HL-60 (cell line): ENCODE measurements at regions not wholly inside any gene's neighbourhood (a gene's known extent, or its start where the extent isn't known, plus 50 kb on each side); places are given as distances from the start of the nearest gene placed in this dataset.

Experiments
- DNase-seq, 2 experiments: peaks; one replicate each; pipeline ENCODE4 v3.0.0-alpha.2; 2010 to 2020; ENCODE audit warnings: low read depth in 1 of 2, low spot score in 1 of 2
- H3K27ac ChIP-seq: fragments of 250-450 bp; sonication (Bioruptor Pico); replicated peaks from 2 replicates; pipeline ENCODE4 v1.5.1; 2020; ENCODE audit warnings: mild to moderate bottlenecking, moderate library complexity
- H3K27me3 ChIP-seq: fragments of 250-450 bp; sonication (Bioruptor Pico); 2 replicates; pipeline ENCODE4 v1.5.1; 2021; ENCODE audit warnings: mild to moderate bottlenecking, moderate library complexity; ENCODE audit not compliant: insufficient read depth, poor library complexity, severe bottlenecking
- H3K4me3 ChIP-seq: replicated peaks from 2 replicates; pipeline ENCODE4 v1.5.1; 2011; ENCODE audit warnings: mild to moderate bottlenecking, control low read depth, low read length; ENCODE audit not compliant: insufficient read depth
- GABPA ChIP-seq: IDR thresholded peaks from 2 replicates; pipeline ENCODE4 v1.6.1; 2012; ENCODE audit warnings: low read depth
- POLR2AphosphoS5 ChIP-seq: IDR thresholded peaks from 2 replicates; pipeline ENCODE4 v1.6.1; 2012; ENCODE audit warnings: low read depth
- SPI1 ChIP-seq: IDR thresholded peaks from 2 replicates; pipeline ENCODE4 v1.6.1; 2012; ENCODE audit warnings: low read depth, mild to moderate bottlenecking, borderline replicate concordance
- TF ChIP-seq, protein P1 (sequence below): IDR thresholded peaks from 2 replicates; pipeline ENCODE4 v1.6.1; 2012; ENCODE audit warnings: low read depth; ENCODE audit not compliant: insufficient replicate concordance
- TF ChIP-seq, protein P2 (sequence below): IDR thresholded peaks from one replicate; pipeline ENCODE4 v1.5.1; 2011; ENCODE audit warnings: low read length, control low read depth, inconsistent platforms; ENCODE audit not compliant: insufficient read depth

DNA sequence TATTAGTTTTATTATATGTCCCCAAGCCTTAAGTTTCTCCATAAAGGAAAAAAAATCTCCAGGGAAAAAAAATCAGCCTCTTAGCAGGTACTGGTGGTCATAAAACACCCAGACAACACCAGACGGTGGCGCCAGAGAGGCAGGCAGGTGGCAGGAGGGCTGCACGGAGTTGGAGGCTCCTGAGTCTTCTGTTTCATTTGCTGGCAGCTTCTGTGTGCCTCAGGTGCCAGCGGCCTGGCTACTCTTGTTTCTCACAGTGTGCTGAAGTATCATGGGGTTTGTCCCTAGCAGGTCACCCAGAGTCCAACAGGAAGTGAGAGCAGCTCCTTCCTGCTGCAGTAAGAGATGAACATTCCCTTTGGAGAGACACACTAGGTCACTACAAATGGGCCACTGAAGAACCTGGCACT, 123.3 kb upstream of the GADD45A start:
- no peak for TF ChIP-seq SPI1
- TF ChIP-seq, protein P1, sequence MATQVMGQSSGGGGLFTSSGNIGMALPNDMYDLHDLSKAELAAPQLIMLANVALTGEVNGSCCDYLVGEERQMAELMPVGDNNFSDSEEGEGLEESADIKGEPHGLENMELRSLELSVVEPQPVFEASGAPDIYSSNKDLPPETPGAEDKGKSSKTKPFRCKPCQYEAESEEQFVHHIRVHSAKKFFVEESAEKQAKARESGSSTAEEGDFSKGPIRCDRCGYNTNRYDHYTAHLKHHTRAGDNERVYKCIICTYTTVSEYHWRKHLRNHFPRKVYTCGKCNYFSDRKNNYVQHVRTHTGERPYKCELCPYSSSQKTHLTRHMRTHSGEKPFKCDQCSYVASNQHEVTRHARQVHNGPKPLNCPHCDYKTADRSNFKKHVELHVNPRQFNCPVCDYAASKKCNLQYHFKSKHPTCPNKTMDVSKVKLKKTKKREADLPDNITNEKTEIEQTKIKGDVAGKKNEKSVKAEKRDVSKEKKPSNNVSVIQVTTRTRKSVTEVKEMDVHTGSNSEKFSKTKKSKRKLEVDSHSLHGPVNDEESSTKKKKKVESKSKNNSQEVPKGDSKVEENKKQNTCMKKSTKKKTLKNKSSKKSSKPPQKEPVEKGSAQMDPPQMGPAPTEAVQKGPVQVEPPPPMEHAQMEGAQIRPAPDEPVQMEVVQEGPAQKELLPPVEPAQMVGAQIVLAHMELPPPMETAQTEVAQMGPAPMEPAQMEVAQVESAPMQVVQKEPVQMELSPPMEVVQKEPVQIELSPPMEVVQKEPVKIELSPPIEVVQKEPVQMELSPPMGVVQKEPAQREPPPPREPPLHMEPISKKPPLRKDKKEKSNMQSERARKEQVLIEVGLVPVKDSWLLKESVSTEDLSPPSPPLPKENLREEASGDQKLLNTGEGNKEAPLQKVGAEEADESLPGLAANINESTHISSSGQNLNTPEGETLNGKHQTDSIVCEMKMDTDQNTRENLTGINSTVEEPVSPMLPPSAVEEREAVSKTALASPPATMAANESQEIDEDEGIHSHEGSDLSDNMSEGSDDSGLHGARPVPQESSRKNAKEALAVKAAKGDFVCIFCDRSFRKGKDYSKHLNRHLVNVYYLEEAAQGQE, result no peak
- TF ChIP-seq, protein P2, sequence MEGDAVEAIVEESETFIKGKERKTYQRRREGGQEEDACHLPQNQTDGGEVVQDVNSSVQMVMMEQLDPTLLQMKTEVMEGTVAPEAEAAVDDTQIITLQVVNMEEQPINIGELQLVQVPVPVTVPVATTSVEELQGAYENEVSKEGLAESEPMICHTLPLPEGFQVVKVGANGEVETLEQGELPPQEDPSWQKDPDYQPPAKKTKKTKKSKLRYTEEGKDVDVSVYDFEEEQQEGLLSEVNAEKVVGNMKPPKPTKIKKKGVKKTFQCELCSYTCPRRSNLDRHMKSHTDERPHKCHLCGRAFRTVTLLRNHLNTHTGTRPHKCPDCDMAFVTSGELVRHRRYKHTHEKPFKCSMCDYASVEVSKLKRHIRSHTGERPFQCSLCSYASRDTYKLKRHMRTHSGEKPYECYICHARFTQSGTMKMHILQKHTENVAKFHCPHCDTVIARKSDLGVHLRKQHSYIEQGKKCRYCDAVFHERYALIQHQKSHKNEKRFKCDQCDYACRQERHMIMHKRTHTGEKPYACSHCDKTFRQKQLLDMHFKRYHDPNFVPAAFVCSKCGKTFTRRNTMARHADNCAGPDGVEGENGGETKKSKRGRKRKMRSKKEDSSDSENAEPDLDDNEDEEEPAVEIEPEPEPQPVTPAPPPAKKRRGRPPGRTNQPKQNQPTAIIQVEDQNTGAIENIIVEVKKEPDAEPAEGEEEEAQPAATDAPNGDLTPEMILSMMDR, result peak; percentile 83
- no peak overlapping the region for H3K4me3 ChIP-seq
- peak; percentile 28 to 84 for DNase-seq
- H3K27ac ChIP-seq, result no peak overlapping the region
- H3K27me3 ChIP-seq, result no peaks in the 10 kb centered on the region

DNA sequence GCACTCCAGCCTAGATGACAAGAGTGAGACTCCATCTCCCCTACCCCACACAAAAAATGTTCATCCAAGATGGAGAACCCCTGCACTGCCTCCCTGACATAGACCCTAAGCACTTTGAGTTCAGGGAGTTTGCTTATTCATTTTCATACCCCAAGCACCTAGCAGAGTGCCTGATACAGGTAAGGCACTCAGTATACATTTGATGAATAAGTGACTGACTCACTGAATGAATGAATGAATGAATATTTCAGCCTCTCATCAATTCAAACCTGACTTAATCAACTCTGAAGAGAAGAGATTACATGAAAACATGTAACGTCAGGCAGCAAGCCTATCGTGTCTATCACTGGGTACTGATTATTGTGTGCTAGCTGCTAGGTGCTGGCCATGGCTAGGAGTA, 121.3 kb upstream of the GADD45A start:
- no peak overlapping the region for H3K27ac ChIP-seq
- H3K27me3 ChIP-seq, result no peaks in the 10 kb centered on the region
- DNase-seq, result no peak
- no peak overlapping the region for H3K4me3 ChIP-seq
- TF ChIP-seq, protein P2, result no peak
- TF ChIP-seq, protein P1, result no peak
- TF ChIP-seq POLR2AphosphoS5 (no peak), SPI1 (no peak), GABPA (no peak)

DNA sequence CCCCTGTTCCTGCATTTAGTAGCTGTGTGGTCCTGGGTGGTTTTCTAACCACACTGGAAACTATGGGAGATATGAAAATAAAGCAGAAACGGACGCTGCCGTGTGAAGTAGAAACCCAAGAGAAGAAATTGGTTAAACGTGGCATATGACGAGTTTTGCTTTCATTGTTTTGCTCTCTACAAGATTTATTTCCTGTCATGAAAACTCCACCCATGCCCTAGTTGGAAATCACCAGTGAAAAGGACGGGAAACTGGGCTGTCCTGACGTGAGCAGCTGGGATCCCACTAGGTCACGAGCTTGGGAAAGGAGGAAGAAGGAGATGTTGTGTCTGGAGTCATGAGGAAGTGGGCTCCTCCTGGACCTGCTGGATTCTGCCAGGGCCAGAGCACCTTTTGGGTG, 120.8 kb upstream of the GADD45A start:
- TF ChIP-seq SPI1 (no peak), POLR2AphosphoS5 (no peak), GABPA (no peak)
- TF ChIP-seq, protein P2, result no peak
- TF ChIP-seq, protein P1, result no peak
- Histone ChIP-seq H3K27me3 (no peaks in the 10 kb centered on the region), H3K4me3 (no peak overlapping the region), H3K27ac (no peak overlapping the region)
- no peak for DNase-seq
